Activated CD4-positive, alpha-beta memory T cell treated with anti-CD3 and anti-CD28 coated beads, Interleukin-2, amount 10 ng/mL, durations not matched to agents 7 days and 5 days (primary cell): ENCODE measurements at regions not wholly inside any gene's neighbourhood (a gene's known extent, or its start where the extent isn't known, plus 50 kb on each side); places are given as distances from the start of the nearest gene placed in this dataset.
"Not testable (repeated sequence)": the region's sequence is repeated elsewhere in the genome, so short reads cannot be mapped to it uniquely, and the experiment has no call there.

Experiments used
- CTCF ChIA-PET: fragments of 350-600 bp; sonication (Branson Sonifier 250); formaldehyde crosslinking; loops from one replicate; lab custom pipeline; 2021; ENCODE audit warnings: antibody characterized with exemption, inconsistent platforms; lab: Charles Lee
- POLR2A ChIA-PET: fragments of 350-600 bp; sonication (Branson Sonifier 250); formaldehyde crosslinking; loops from one replicate; lab custom pipeline; 2021; ENCODE audit warnings: antibody characterized with exemption; lab: Charles Lee
- DNase-seq: peaks from one replicate; pipeline ENCODE4 v3.0.0-alpha.2; 2020
- H3K27ac Mint-ChIP-seq: one replicate; pipeline ENCODE4 v1.8.0; 2021; ENCODE audit warnings: mild to moderate bottlenecking, mixed read lengths
- H3K27me3 Mint-ChIP-seq: one replicate; pipeline ENCODE4 v1.8.0; 2021; ENCODE audit warnings: mixed read lengths
- H3K36me3 Mint-ChIP-seq: one replicate; pipeline ENCODE4 v1.8.0; 2021; ENCODE audit warnings: low read depth, mixed read lengths
- H3K4me1 Mint-ChIP-seq: one replicate; pipeline ENCODE4 v1.8.0; 2021; ENCODE audit warnings: mixed read lengths
- H3K4me3 Mint-ChIP-seq: one replicate; pipeline ENCODE4 v1.8.0; 2021; ENCODE audit warnings: mild to moderate bottlenecking, mixed read lengths
- H3K9me3 Mint-ChIP-seq: one replicate; pipeline ENCODE4 v1.8.0; 2021; ENCODE audit warnings: mixed read lengths

GRCh38 chr12:33605757-33606156 is 166.1 kb upstream of the SYT10 start:
- ChIA-PET POLR2A (no interaction called here), CTCF (no interaction called here)
- Mint-ChIP-seq H3K9me3 (peaks cover 4% of the 10 kb centered on the region), H3K4me1 (no peaks in the 10 kb centered on the region), H3K4me3 (no peak overlapping the region), H3K27ac (no peak overlapping the region), H3K36me3 (no peaks in the 10 kb centered on the region), H3K27me3 (no peaks in the 10 kb centered on the region)
- no peak for DNase-seq

- ChIA-PET POLR2A (no interaction called here), CTCF (no interaction called here)
- Mint-ChIP-seq H3K27me3 (no peaks in the 10 kb centered on the region), H3K27ac (no peak overlapping the region), H3K4me1 (no peaks in the 10 kb centered on the region), H3K36me3 (no peaks in the 10 kb centered on the region), H3K4me3 (no peak overlapping the region), H3K9me3 (peaks cover 2% of the 10 kb centered on the region)
- DNase-seq: no peak
Measured at GRCh38 chr12:33609910-33610309, 170.3 kb upstream of the SYT10 start.

GRCh38 chr12:33614630-33615029 is 175.0 kb upstream of the SYT10 start:
- Mint-ChIP-seq H3K27me3 (no peaks in the 10 kb centered on the region), H3K27ac (no peak overlapping the region), H3K4me3 (no peak overlapping the region), H3K4me1 (no peaks in the 10 kb centered on the region), H3K36me3 (no peaks in the 10 kb centered on the region), H3K9me3 (peaks cover 8% of the 10 kb centered on the region)
- ChIA-PET POLR2A (no interaction called here), CTCF (no interaction called here)
- no peak for DNase-seq

- Mint-ChIP-seq H3K4me3 (no peak overlapping the region), H3K27me3 (no peaks in the 10 kb centered on the region), H3K9me3 (peaks cover 13% of the 10 kb centered on the region), H3K4me1 (no peaks in the 10 kb centered on the region), H3K27ac (no peak overlapping the region), H3K36me3 (no peaks in the 10 kb centered on the region)
- POLR2A ChIA-PET: no interaction called here
- CTCF ChIA-PET: no interaction called here
- DNase-seq: no peak
Measured at GRCh38 chr12:33617218-33617617, 177.6 kb upstream of the SYT10 start.

- Mint-ChIP-seq H3K9me3 (no peaks in the 10 kb centered on the region), H3K27ac (no peak overlapping the region), H3K36me3 (no peaks in the 10 kb centered on the region), H3K4me3 (no peak overlapping the region), H3K27me3 (no peaks in the 10 kb centered on the region), H3K4me1 (no peaks in the 10 kb centered on the region)
- no peak for DNase-seq
- POLR2A ChIA-PET: no interaction called here
- CTCF ChIA-PET: no interaction called here
Measured at GRCh38 chr12:33628087-33628486, 188.5 kb upstream of the SYT10 start.

GRCh38 chr12:33634544-33634943 is 194.9 kb upstream of the SYT10 start:
- Mint-ChIP-seq H3K27me3 (no peaks in the 10 kb centered on the region), H3K4me3 (no peak overlapping the region), H3K4me1 (no peaks in the 10 kb centered on the region), H3K36me3 (no peaks in the 10 kb centered on the region), H3K9me3 (peaks cover 6% of the 10 kb centered on the region), H3K27ac (no peak overlapping the region)
- DNase-seq: no peak
- ChIA-PET CTCF (no interaction called here), POLR2A (no interaction called here)

GRCh38 chr12:33636930-33637329 is 197.3 kb upstream of the SYT10 start:
- H3K9me3 Mint-ChIP-seq, H3K27ac Mint-ChIP-seq, POLR2A ChIA-PET, CTCF ChIA-PET, H3K4me3 Mint-ChIP-seq, H3K27me3 Mint-ChIP-seq, DNase-seq, H3K4me1 Mint-ChIP-seq, H3K36me3 Mint-ChIP-seq: not testable (repeated sequence)

GRCh38 chr12:33639975-33640374 is 200.4 kb upstream of the SYT10 start:
- no peaks in the 10 kb centered on the region for H3K36me3 Mint-ChIP-seq
- no peak overlapping the region for H3K27ac Mint-ChIP-seq

GRCh38 chr12:33649992-33650391 is 210.4 kb upstream of the SYT10 start:
- ChIA-PET CTCF (no interaction called here), POLR2A (no interaction called here)
- H3K27ac Mint-ChIP-seq: no peak overlapping the region
- no peaks in the 10 kb centered on the region for H3K36me3 Mint-ChIP-seq
- no peak for DNase-seq
- H3K27me3 Mint-ChIP-seq: no peaks in the 10 kb centered on the region
- H3K4me3 Mint-ChIP-seq: no peak overlapping the region
- peaks cover 14% of the 10 kb centered on the region for H3K9me3 Mint-ChIP-seq
- H3K4me1 Mint-ChIP-seq: no peaks in the 10 kb centered on the region

More at GRCh38 chr12:33639975-33640374, 200.4 kb upstream of the SYT10 start:
- Mint-ChIP-seq H3K4me3 (no peak overlapping the region), H3K4me1 (no peaks in the 10 kb centered on the region), H3K9me3 (peaks cover 3% of the 10 kb centered on the region), H3K27me3 (no peaks in the 10 kb centered on the region)
- POLR2A ChIA-PET: no interaction called here
- CTCF ChIA-PET: no interaction called here
- DNase-seq: no peak

- ChIA-PET POLR2A (no interaction called here), CTCF (no interaction called here)
- Mint-ChIP-seq H3K36me3 (no peaks in the 10 kb centered on the region), H3K27ac (no peak overlapping the region), H3K9me3 (peaks cover 14% of the 10 kb centered on the region), H3K27me3 (no peaks in the 10 kb centered on the region), H3K4me1 (no peaks in the 10 kb centered on the region), H3K4me3 (no peak overlapping the region)
- DNase-seq: no peak
Measured at GRCh38 chr12:33650832-33651231, 211.2 kb upstream of the SYT10 start.

GRCh38 chr12:33653362-33653761 is 213.7 kb upstream of the SYT10 start:
- Mint-ChIP-seq H3K36me3 (no peaks in the 10 kb centered on the region), H3K4me1 (no peaks in the 10 kb centered on the region), H3K4me3 (no peak overlapping the region), H3K27me3 (no peaks in the 10 kb centered on the region), H3K9me3 (peaks cover 14% of the 10 kb centered on the region), H3K27ac (no peak overlapping the region)
- no peak for DNase-seq
- CTCF ChIA-PET: no interaction called here
- POLR2A ChIA-PET: no interaction called here

GRCh38 chr12:33654313-33654712 is 214.7 kb upstream of the SYT10 start:
- no peak for DNase-seq
- Mint-ChIP-seq H3K36me3 (no peaks in the 10 kb centered on the region), H3K27ac (no peak overlapping the region), H3K9me3 (peaks cover 12% of the 10 kb centered on the region), H3K4me1 (no peaks in the 10 kb centered on the region), H3K27me3 (no peaks in the 10 kb centered on the region), H3K4me3 (no peak overlapping the region)
- POLR2A ChIA-PET: no interaction called here
- CTCF ChIA-PET: no interaction called here

- H3K9me3 Mint-ChIP-seq: peaks cover 4% of the 10 kb centered on the region
- H3K36me3 Mint-ChIP-seq: no peaks in the 10 kb centered on the region
- DNase-seq: no peak
- no peak overlapping the region for H3K4me3 Mint-ChIP-seq
- H3K27me3 Mint-ChIP-seq: no peaks in the 10 kb centered on the region
- H3K4me1 Mint-ChIP-seq: no peaks in the 10 kb centered on the region
- POLR2A ChIA-PET: no interaction called here
- no peak overlapping the region for H3K27ac Mint-ChIP-seq
- CTCF ChIA-PET: no interaction called here
Measured at GRCh38 chr12:33663000-33663654, 223.5 kb upstream of the SYT10 start.

- no peak overlapping the region for H3K27ac Mint-ChIP-seq
- CTCF ChIA-PET: no interaction called here
- H3K27me3 Mint-ChIP-seq: no peaks in the 10 kb centered on the region
- POLR2A ChIA-PET: no interaction called here
- H3K9me3 Mint-ChIP-seq: peaks cover 5% of the 10 kb centered on the region
- no peaks in the 10 kb centered on the region for H3K4me1 Mint-ChIP-seq
- H3K4me3 Mint-ChIP-seq: no peak overlapping the region
- no peaks in the 10 kb centered on the region for H3K36me3 Mint-ChIP-seq
- DNase-seq: no peak
Measured at GRCh38 chr12:33669349-33669748, 229.7 kb upstream of the SYT10 start.
